GM21786 (cell line): ENCODE measurements at regions not wholly inside any gene's neighbourhood (a gene's known extent, or its start where the extent isn't known, plus 50 kb on each side); places are given as distances from the start of the nearest gene placed in this dataset.

Source experiments
- ATAC-seq: cut with Tn5 transposase; IDR thresholded peaks from one replicate; pipeline ENCODE4 v1.9.1; 2021; ENCODE audit not compliant: unreplicated experiment

- ATAC-seq: no peak
These were observed 127.5 kb upstream of the CDH13 start for GRCh38 chr16:82499302-82499701.

GRCh38 chr16:82497139-82497538 is 129.6 kb upstream of the CDH13 start:
- ATAC-seq: no peak

GRCh38 chr16:82488460-82488859 is 138.3 kb upstream of the CDH13 start:
- no peak for ATAC-seq

- ATAC-seq: no peak
These were observed 145.3 kb upstream of the CDH13 start for GRCh38 chr16:82481455-82481854.

- no peak for ATAC-seq
These were observed 150.0 kb upstream of the CDH13 start for GRCh38 chr16:82476786-82477185.

- ATAC-seq: no peak
These were observed 156.1 kb upstream of the CDH13 start for GRCh38 chr16:82470620-82471152.

- no peak for ATAC-seq
These were observed 156.8 kb upstream of the CDH13 start for GRCh38 chr16:82470016-82470415.

GRCh38 chr16:82464187-82464586 is 162.6 kb upstream of the CDH13 start:
- ATAC-seq: no peak

- ATAC-seq: no peak
These were observed 166.0 kb upstream of the CDH13 start for GRCh38 chr16:82460766-82461165.

GRCh38 chr16:82459580-82460256 is 167.1 kb upstream of the CDH13 start:
- ATAC-seq: no peak

GRCh38 chr16:82456683-82457082 is 170.1 kb upstream of the CDH13 start:
- ATAC-seq: peak; percentile 80

GRCh38 chr16:82454566-82454965 is 172.2 kb upstream of the CDH13 start:
- no peak for ATAC-seq

- ATAC-seq: no peak
These were observed 172.6 kb upstream of the CDH13 start for GRCh38 chr16:82454152-82454551.

GRCh38 chr16:82452004-82452756 is 174.6 kb upstream of the CDH13 start:
- ATAC-seq: no peak

- no peak for ATAC-seq
These were observed 175.3 kb upstream of the CDH13 start for GRCh38 chr16:82451449-82451848.

- no peak for ATAC-seq
These were observed 186.4 kb upstream of the CDH13 start for GRCh38 chr16:82440336-82440735.

- no peak for ATAC-seq
These were observed 187.0 kb upstream of the CDH13 start for GRCh38 chr16:82439678-82440293.

- ATAC-seq: no peak
These were observed 193.7 kb upstream of the CDH13 start for GRCh38 chr16:82433042-82433441.

- ATAC-seq: no peak
These were observed 194.5 kb upstream of the CDH13 start for GRCh38 chr16:82432261-82432660.

GRCh38 chr16:82425661-82426060 is 201.1 kb upstream of the CDH13 start:
- ATAC-seq: no peak

- ATAC-seq: no peak
These were observed 204.9 kb upstream of the CDH13 start for GRCh38 chr16:82421851-82422250.

GRCh38 chr16:82419332-82419731 is 207.4 kb upstream of the CDH13 start:
- no peak for ATAC-seq
